H1 (cell line): ENCODE measurements at regions not wholly inside any gene's neighbourhood (a gene's known extent, or its start where the extent isn't known, plus 50 kb on each side); places are given as distances from the start of the nearest gene placed in this dataset.

Experiments used
- CTCF ChIA-PET: fragments of 300-600 bp; sonication (Branson Sonifier 250); formaldehyde crosslinking; loops from one replicate; lab custom pipeline; 2021; ENCODE audit not compliant: partially characterized antibody; lab: Charles Lee
- POLR2A ChIA-PET: fragments of 300-600 bp; sonication (Branson Sonifier 250); formaldehyde crosslinking; loops from one replicate; lab custom pipeline; 2021; ENCODE audit warnings: inconsistent platforms; ENCODE audit not compliant: partially characterized antibody; lab: Charles Lee
- DNase-seq, 2 experiments: peaks; one replicate each; pipeline versions ENCODE4 v3.0.0 to v3.0.0-alpha.2; 2010 to 2022; ENCODE audit warnings: low spot score in 2 of 2, low read depth in 1 of 2, mixed read lengths in 1 of 2
- FAIRE-seq: peaks from 2 replicates; lab custom pipeline; 2011; peaks lifted over from hg19 to GRCh38; lab: Jason Lieb, UNC
- H2AFZ ChIP-seq: 2 replicates; pipeline ENCODE4 v1.8.1; 2012; ENCODE audit warnings: low read length, inconsistent platforms
- H2AK5ac ChIP-seq: 2 replicates; pipeline ENCODE4 v1.6.1; 2013; ENCODE audit warnings: low read depth, low read length
- H2BK120ac ChIP-seq: replicated peaks from 2 replicates; pipeline ENCODE3; 2013; ENCODE audit warnings: low read depth, low read length, inconsistent platforms
- H2BK12ac ChIP-seq: 2 replicates; pipeline ENCODE4 v1.6.1; 2013; ENCODE audit warnings: low read depth, low read length
- H2BK15ac ChIP-seq: 2 replicates; pipeline ENCODE4 v1.6.1; 2013; ENCODE audit warnings: low read length
- H2BK20ac ChIP-seq: 2 replicates; pipeline ENCODE4 v1.6.1; 2013; ENCODE audit warnings: low read length
- H2BK5ac ChIP-seq: 2 replicates; pipeline ENCODE4 v1.6.1; 2013; ENCODE audit warnings: low read depth, low read length
- H3K14ac ChIP-seq: 2 replicates; pipeline ENCODE4 v1.6.1; 2013; ENCODE audit warnings: inconsistent platforms; ENCODE audit not compliant: insufficient read length
- H3K18ac ChIP-seq: 2 replicates; pipeline ENCODE4 v1.6.1; 2013; ENCODE audit warnings: low read length; ENCODE audit errors: extremely low read depth
- H3K23ac ChIP-seq: 2 replicates; pipeline ENCODE4 v1.6.1; 2013; ENCODE audit warnings: inconsistent platforms; ENCODE audit not compliant: insufficient read length
- H3K23me2 ChIP-seq: 2 replicates; pipeline ENCODE4 v1.6.1; 2013; ENCODE audit warnings: low read depth, low read length
- H3K27ac ChIP-seq: 2 replicates; pipeline ENCODE4 v1.6.1; 2011; ENCODE audit warnings: low read depth, low read length, inconsistent platforms
- H3K27me3 ChIP-seq, 4 experiments: replicated peaks in 1 of 4; 1 replicate in 1 of 4; 2 replicates in 3 of 4; pipeline versions ENCODE4 v1.6.1 to v1.8.1; 2011 to 2013; ENCODE audit warnings: low read length in 3 of 4, mild to moderate bottlenecking in 3 of 4, inconsistent platforms in 2 of 4, mixed read lengths in 2 of 4, moderate library complexity in 1 of 4; ENCODE audit not compliant: control insufficient read depth in 3 of 4, insufficient read depth in 3 of 4; ENCODE audit errors: extremely low read depth in 1 of 4
- H3K36me3 ChIP-seq, 4 experiments: 2 replicates each; pipeline versions ENCODE4 v1.6.1 to v1.8.1; 2011 to 2013; ENCODE audit warnings: mild to moderate bottlenecking in 4 of 4, low read length in 3 of 4, moderate library complexity in 2 of 4, control low read depth in 1 of 4, inconsistent platforms in 1 of 4; ENCODE audit not compliant: insufficient read depth in 4 of 4, control insufficient read depth in 2 of 4
- H3K4ac ChIP-seq: replicated peaks from 2 replicates; pipeline ENCODE3; 2013; ENCODE audit warnings: low read length, low read depth, mixed read lengths, inconsistent platforms; ENCODE audit not compliant: insufficient read length
- H3K4me1 ChIP-seq, 4 experiments: replicated peaks in 1 of 4; 1 replicate in 1 of 4; 2 replicates in 3 of 4; pipeline versions ENCODE4 v1.6.1 to v1.8.1; 2011 to 2013; ENCODE audit warnings: low read length in 3 of 4, inconsistent platforms in 2 of 4, mixed read lengths in 1 of 4; ENCODE audit not compliant: insufficient read depth in 4 of 4, control insufficient read depth in 3 of 4
- H3K4me2 ChIP-seq, 2 experiments: 2 replicates each; pipeline versions ENCODE4 v1.6.1 to v1.8.1; 2011 to 2013; ENCODE audit warnings: low read depth in 2 of 2, low read length in 2 of 2, control low read depth in 1 of 2, inconsistent platforms in 1 of 2, mild to moderate bottlenecking in 1 of 2; ENCODE audit not compliant: insufficient read depth in 1 of 2
- H3K4me3 ChIP-seq, 4 experiments: fragments of 200-600, 300-600 bp in 1 of 4; sonication (generic), shearing (Covaris generic), sonication (Bioruptor Twin) in 1 of 4; 2 replicates each; pipeline versions ENCODE4 v1.5.1 to v1.8.1; 2011 to 2016; ENCODE audit warnings: low read length in 4 of 4, low read depth in 3 of 4, control low read depth in 2 of 4, inconsistent platforms in 2 of 4, mild to moderate bottlenecking in 2 of 4, mixed read lengths in 1 of 4, moderate library complexity in 1 of 4; ENCODE audit not compliant: insufficient read depth in 2 of 4; ENCODE audit errors: extremely low read depth in 1 of 4
- H3K56ac ChIP-seq: replicated peaks from 2 replicates; pipeline ENCODE3; 2013; ENCODE audit warnings: low read depth, mild to moderate bottlenecking, mixed read lengths, low read length, inconsistent platforms; ENCODE audit not compliant: insufficient read length
- H3K79me1 ChIP-seq: 2 replicates; pipeline ENCODE4 v1.6.1; 2013; ENCODE audit warnings: low read depth, low read length, control low read depth
- H3K79me2 ChIP-seq, 2 experiments: 2 replicates each; pipeline versions ENCODE4 v1.6.1 to v1.8.1; 2012 to 2013; ENCODE audit warnings: low read length in 2 of 2, mild to moderate bottlenecking in 2 of 2, inconsistent platforms in 1 of 2; ENCODE audit not compliant: insufficient read depth in 2 of 2, control insufficient read depth in 1 of 2
- H3K9ac ChIP-seq, 4 experiments: replicated peaks in 1 of 4; 1 replicate in 1 of 4; 2 replicates in 3 of 4; pipeline versions ENCODE4 v1.6.1 to v1.8.1; 2011 to 2013; ENCODE audit warnings: low read depth in 3 of 4, low read length in 3 of 4, control low read depth in 2 of 4, mild to moderate bottlenecking in 2 of 4, moderate library complexity in 2 of 4, inconsistent platforms in 1 of 4; ENCODE audit errors: extremely low read depth in 1 of 4
- H3K9me3 ChIP-seq, 2 experiments: 2 replicates each; pipeline versions ENCODE4 v1.6.1 to v1.8.1; 2012 to 2013; ENCODE audit warnings: mild to moderate bottlenecking in 2 of 2, moderate library complexity in 2 of 2, control low read depth in 1 of 2, inconsistent platforms in 1 of 2, low read depth in 1 of 2, low read length in 1 of 2, mixed read lengths in 1 of 2; ENCODE audit not compliant: insufficient read depth in 2 of 2
- H4K20me1 ChIP-seq, 2 experiments: replicated peaks in 1 of 2; 2 replicates each; pipeline versions ENCODE3 to v1.8.1; 2011 to 2013; ENCODE audit warnings: inconsistent platforms in 2 of 2, low read length in 2 of 2, mild to moderate bottlenecking in 1 of 2; ENCODE audit not compliant: insufficient read depth in 2 of 2, control insufficient read depth in 1 of 2
- H4K5ac ChIP-seq: 2 replicates; pipeline ENCODE4 v1.6.1; 2013; ENCODE audit warnings: low read length, low read depth, mixed read lengths, inconsistent platforms; ENCODE audit not compliant: insufficient read length
- H4K8ac ChIP-seq: 2 replicates; pipeline ENCODE4 v1.8.0; 2013; ENCODE audit warnings: mild to moderate bottlenecking, moderate library complexity, low read length, inconsistent platforms; ENCODE audit not compliant: insufficient read depth; ENCODE audit errors: extremely low read depth
- H4K91ac ChIP-seq: replicated peaks from 2 replicates; pipeline ENCODE3; 2013; ENCODE audit warnings: low read length, mixed read lengths, inconsistent platforms; ENCODE audit not compliant: insufficient read length
- CHD2 ChIP-seq: IDR thresholded peaks from 2 replicates; pipeline ENCODE4 v1.6.1; 2012; ENCODE audit warnings: low read length, improper control_type of control experiment
- POU5F1 ChIP-seq: IDR thresholded peaks from 2 replicates; pipeline ENCODE4 v1.6.1; 2011; ENCODE audit warnings: low read depth, mild to moderate bottlenecking, low read length, moderate library complexity
- RAD21 ChIP-seq, 2 experiments: IDR thresholded peaks in 1 of 2; conservative IDR thresholded peaks in 1 of 2; 2 replicates each; pipeline ENCODE4 v1.6.1; 2011; ENCODE audit warnings: low read depth in 2 of 2, low read length in 2 of 2, improper control_type of control experiment in 1 of 2, inconsistent platforms in 1 of 2, mild to moderate bottlenecking in 1 of 2, moderate library complexity in 1 of 2
- WGBS, 2 experiments: shearing (Covaris generic) in 1 of 2; methylation state at CpG; one replicate each; pipeline versions ENCODE4 v1.1.6 to v1.1.7; 2013 to 2015; ENCODE audit warnings: low lambda C conversion rate in 2 of 2, mixed read lengths in 2 of 2, inconsistent platforms in 1 of 2, low coverage in 1 of 2, missing lambda C conversion rate in 1 of 2; ENCODE audit not compliant: insufficient replicate concordance in 2 of 2, insufficient coverage in 1 of 2, insufficient read length in 1 of 2; ENCODE audit errors: extremely low coverage in 1 of 2, missing lambda C conversion rate in 1 of 2; 5-methylcytosine and 5-hydroxymethylcytosine counted together
- TF ChIP-seq, protein P1 (sequence below), 3 experiments: IDR thresholded peaks; 1 replicate in 2 of 3; 2 replicates in 1 of 3; pipeline versions ENCODE4 v1.5.1 to v1.6.1; 2011; ENCODE audit warnings: low read length in 3 of 3, mild to moderate bottlenecking in 3 of 3, inconsistent platforms in 2 of 3, low read depth in 1 of 3, moderate library complexity in 1 of 3; ENCODE audit not compliant: insufficient read depth in 1 of 3; ENCODE audit errors: control extremely low read depth in 1 of 3

DNA sequence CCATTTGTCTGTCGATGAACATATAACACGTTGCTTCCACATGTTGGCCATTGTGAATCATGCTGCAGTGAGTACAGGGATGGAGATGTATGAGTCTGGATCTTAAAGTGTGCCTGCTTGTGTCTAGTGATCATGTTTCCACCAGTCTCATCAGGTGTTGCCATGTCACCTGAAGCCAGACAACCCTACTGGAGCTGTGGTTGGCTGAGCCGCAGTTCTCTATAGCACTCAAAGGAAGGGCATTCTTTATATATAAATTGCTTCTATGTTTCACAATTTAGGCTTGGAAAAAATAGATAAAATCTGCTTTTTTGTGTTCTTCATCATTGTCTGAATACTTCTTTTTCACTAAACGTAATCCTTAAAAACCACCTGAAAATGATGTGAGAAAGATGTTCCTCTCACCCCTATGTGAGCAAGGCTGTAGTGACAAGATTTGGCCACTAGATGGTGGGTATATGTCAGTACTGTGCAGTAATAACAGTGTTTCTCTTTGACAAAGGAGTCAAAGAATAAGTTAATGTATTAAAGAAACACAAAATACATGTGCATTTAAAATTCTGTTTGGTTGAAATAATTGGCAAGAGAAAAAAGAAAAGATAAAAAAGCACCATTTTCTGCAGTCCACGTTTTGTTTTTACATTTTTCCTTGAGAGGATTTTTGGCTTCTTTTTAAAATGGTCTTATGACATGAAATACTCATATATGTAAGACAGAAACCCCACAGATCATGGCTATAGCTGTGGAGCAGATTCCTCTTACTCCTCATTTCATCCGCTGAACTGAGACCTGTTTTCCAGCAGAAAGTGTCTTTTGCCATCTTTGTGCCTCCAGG, 394.5 kb upstream of the DPPA4 start:
- Histone ChIP-seq H3K4me1 (no peaks in the 10 kb centered on the region), H3K27me3 (no peaks in the 10 kb centered on the region), H3K9ac (no peak overlapping the region), H3K14ac (no peak overlapping the region), H3K27ac (no peak overlapping the region), H4K8ac (no peak overlapping the region), H3K18ac (no peak overlapping the region), H2BK12ac (no peak overlapping the region), H3K4me2 (no peak overlapping the region), H4K20me1 (no peaks in the 10 kb centered on the region), H3K23ac (no peak overlapping the region), H2BK20ac (no peak overlapping the region), H3K4ac (no peak overlapping the region), H3K9me3 (peaks cover 6 to 8% of the 10 kb centered on the region in 2 experiments; a peak in 3 of 4 replicates), H3K79me1 (no peaks in the 10 kb centered on the region), H2BK120ac (no peak overlapping the region), H3K4me3 (no peak overlapping the region), H3K56ac (no peak overlapping the region), H3K23me2 (no peaks in the 10 kb centered on the region; the same call in 1 of the 2 replicates), H2AK5ac (no peak overlapping the region), H2AFZ (no peak overlapping the region), H4K91ac (no peak overlapping the region), H4K5ac (no peak overlapping the region), H3K36me3 (no peaks in the 10 kb centered on the region; a peak in 1 of 8 replicates), H2BK5ac (no peak overlapping the region), H2BK15ac (no peak overlapping the region), H3K79me2 (no peaks in the 10 kb centered on the region)
- TF ChIP-seq POU5F1 (no peak), RAD21 (IDR thresholded peaks at IDR 0.05 in 1 of 2, conservative IDR thresholded peaks at IDR 0.05 in 1 of 2; ENCODE audit: low read depth in 2 of 2, low read length in 2 of 2) (peak; percentile 84 to 86), CHD2 (no peak)
- TF ChIP-seq, protein P1, sequence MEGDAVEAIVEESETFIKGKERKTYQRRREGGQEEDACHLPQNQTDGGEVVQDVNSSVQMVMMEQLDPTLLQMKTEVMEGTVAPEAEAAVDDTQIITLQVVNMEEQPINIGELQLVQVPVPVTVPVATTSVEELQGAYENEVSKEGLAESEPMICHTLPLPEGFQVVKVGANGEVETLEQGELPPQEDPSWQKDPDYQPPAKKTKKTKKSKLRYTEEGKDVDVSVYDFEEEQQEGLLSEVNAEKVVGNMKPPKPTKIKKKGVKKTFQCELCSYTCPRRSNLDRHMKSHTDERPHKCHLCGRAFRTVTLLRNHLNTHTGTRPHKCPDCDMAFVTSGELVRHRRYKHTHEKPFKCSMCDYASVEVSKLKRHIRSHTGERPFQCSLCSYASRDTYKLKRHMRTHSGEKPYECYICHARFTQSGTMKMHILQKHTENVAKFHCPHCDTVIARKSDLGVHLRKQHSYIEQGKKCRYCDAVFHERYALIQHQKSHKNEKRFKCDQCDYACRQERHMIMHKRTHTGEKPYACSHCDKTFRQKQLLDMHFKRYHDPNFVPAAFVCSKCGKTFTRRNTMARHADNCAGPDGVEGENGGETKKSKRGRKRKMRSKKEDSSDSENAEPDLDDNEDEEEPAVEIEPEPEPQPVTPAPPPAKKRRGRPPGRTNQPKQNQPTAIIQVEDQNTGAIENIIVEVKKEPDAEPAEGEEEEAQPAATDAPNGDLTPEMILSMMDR (IDR thresholded peaks at IDR 0.05; ENCODE audit: control extremely low read depth in 1 of 3, insufficient read depth in 1 of 3, low read depth in 1 of 3, low read length in 3 of 3), result peak in 2 of 3 experiments; percentile 52 to 79; a peak in 2 of 4 replicates
- DNase-seq (peak in 1 of 2 experiments; percentile 54), FAIRE-seq (peak; percentile 74)
- 80% methylated on average over 6 of the region's 6 CpGs; no CpG with 5 or more reads in 1 of the 2 experiments for WGBS, 2 experiments
- CTCF ChIA-PET, result interaction anchor here (0.7 to 1.4 kb wide), 3 partner anchors 19 to 130 kb away, joined by 3 read pairs; no protein-coding TSS in a partner anchor
- POLR2A ChIA-PET, result no interaction called here
